HG03558 (cell line): ENCODE measurements at regions not wholly inside any gene's neighbourhood (a gene's known extent, or its start where the extent isn't known, plus 50 kb on each side); places are given as distances from the start of the nearest gene placed in this dataset.

ENCODE experiments used
- ATAC-seq: cut with Tn5 transposase; IDR thresholded peaks from one replicate; pipeline ENCODE4 v1.9.1; 2021; ENCODE audit warnings: moderate number of reproducible peaks; ENCODE audit not compliant: unreplicated experiment; ENCODE audit errors: extremely low read depth

DNA sequence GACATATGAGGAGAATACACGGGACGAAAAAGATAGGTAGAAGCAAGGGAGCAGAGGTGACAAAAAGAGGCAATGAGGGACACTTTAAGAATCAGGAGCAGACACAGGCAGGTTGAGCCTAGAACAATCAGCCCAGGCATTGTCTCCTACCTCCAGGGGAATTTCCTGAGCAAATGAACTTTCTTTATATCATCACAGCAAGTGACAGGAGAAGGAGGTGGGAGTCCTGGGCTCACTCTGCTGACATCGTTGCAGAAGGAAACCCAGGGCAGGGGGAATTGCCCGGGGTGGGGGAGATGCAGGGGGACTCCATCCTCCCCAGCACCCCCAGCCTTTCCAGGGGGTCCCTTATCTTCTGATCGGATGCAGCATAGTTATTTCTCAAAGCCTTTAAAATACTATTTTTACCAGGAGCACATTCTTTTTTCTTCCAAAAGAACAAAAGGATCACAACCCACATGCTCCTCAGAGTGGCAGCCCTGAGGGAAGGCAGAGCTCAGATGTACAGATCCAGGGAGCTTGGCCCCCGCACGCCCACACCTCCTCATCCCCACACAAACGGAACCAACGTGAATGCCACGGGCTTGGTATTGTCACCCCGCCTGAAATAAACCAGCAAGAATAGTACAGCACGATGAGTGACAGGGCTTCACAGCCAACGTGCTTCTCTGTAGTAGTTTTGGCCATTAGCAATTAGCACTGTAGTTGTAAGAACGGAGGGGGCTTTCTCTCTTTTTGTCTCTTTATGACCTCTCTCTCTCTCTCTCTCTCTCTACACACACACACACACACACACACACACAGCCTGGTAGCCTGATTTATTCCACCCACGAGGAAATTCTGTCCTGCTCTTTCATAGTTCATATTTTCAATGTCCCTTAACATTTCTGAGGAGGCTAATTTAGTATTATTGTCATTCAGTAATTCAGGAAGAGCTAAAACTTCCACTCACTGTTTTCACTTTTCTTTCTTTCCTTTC lies 169.5 kb upstream of the UBL3 start:
- ATAC-seq, result no peak

DNA sequence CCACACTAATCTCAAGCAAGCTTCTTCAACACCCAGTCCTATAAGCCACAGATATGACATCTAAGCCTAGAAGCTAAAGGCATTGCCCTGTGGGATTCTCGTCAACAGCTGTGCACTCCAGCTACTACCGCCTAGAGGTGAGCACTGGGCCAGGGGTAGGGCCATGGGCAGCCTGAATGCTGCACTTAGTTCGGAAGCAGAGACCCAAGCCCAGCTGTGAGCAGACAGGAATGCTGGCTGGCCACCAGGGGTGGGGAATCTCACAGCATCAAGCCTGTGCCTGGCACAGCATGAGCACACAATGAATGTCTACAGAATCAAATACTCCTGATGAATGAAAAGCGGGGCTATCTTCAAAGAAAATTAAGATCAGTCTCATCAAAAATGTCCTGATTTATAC lies 167.5 kb upstream of the UBL3 start:
- no peak for ATAC-seq

DNA sequence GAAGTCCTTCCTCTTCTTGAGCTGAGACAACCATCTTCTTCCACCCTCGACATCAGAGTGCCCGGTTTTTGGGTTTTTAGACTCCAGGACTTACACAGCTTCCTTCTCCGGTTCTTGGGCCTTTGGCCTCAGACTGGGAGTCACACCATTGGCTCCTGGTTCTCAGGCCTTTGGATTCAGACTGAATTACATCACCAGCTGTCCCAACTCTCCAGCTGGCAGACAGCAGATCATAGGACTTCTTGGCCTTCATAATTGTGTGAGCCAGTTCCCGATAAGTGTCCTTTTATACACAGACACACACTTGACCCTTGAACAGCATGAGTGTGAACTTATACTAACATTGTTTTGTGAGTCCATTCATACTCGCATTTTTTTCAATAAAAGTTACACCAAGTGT lies 166.0 kb upstream of the UBL3 start:
- ATAC-seq, result no peak

DNA sequence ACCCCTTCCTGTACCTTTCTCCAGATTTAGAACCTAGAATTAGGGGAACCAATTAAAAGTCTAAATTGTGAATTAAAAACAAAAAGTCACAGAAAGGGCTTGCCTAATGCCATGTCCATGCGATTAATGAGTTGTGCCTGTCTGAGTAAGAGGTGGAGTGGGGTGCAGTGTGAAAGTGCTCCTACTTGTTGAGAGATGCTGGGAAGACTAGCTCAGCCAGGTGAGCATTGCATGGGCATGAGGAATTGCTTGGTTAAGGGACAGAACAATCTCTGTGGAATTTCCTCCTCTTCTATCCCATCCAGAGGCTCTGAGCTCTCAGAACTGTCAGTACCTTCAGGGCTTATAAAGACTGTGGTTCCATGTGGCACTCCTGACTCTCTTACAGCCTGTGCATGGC lies 159.0 kb upstream of the UBL3 start:
- no peak for ATAC-seq

DNA sequence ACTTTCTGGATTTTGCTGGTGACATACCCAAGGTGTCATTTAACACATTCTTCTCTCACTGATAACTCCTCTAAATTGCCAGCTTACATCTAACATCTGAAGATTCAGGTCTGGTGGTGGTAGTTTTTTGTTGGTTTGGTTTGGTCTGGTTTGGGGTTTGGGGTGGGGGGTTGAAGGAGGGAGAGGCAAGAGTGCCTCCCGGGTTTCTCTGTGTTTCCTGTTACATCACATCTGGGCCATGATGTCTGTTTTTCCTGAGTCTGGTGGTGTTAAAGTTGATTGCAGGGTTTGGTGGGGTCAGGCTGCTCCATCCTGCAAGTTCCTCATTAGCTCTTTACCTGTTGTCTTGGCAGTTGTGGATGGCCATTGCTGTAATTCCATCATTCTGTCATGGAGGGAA lies 155.8 kb upstream of the UBL3 start:
- no peak for ATAC-seq

DNA sequence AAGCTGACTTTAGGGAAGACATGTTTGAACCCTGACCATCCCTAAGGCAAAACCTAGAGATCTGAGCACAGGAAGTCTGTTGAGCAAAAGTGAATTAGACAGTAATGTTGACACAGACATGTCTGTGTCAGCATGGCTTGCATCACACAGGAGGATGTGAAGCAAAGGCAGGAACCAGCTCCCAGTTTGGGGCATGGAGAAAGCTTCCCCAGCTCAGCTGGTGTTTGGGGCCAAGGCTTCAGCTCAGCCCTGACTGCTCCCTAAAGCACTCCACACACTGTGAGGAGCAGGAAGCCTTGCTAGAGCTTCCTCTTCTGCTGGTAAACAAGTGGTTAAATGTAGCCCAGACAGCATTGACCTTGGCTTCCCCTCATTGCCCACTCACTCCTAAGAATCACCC lies 153.8 kb upstream of the UBL3 start:
- no peak for ATAC-seq

GRCh38 chr13:30002577-30002976 lies 152.2 kb upstream of the UBL3 start:
- ATAC-seq, result no peak

GRCh38 chr13:30000370-30000765 lies 150.0 kb upstream of the UBL3 start:
- ATAC-seq, result no peak

DNA sequence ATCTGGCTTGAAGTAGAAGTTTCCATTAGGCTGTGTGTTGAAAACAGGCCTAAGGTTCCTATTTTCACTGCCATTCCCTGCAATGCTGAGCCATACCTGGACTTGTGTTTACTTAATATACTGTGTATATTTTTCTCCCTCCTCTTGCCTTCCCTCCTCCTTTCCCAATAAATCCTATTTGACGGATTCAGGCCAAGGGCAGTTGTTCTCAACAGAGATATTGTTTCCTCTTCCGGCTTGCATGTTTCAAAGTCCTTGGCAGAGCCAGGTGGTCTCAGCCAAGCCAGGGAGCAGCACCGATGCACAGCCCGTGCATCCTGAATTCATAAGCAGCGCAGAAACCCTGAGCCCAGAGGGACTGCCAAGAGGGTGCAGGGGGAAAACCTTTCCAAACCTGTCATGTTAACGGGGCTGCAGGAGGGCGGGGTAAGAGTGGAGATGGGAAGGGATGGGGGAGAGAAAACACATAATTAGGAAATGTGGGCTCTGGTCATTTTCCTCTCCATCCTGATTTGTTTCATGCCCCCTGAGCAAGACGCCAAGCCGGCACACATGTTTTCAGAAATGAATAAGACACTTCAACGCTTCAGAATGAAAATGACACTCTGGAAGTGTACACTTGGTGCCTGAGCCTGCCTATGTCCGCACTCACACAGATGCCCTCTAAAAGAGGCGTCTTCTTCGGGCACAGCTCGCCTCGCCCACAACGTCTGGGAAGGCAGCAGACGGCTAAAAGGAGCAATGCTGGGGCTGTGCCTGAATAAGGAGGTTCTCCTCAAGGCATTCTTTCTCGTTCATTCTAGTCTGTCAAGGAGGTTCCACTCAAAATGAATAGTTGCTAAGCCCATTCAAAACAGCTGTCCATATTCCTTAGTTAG lies 149.3 kb upstream of the UBL3 start:
- ATAC-seq, result no peak

- no peak for ATAC-seq
These were observed 145.9 kb upstream of the UBL3 start for GRCh38 chr13:29996316-29996715.

DNA sequence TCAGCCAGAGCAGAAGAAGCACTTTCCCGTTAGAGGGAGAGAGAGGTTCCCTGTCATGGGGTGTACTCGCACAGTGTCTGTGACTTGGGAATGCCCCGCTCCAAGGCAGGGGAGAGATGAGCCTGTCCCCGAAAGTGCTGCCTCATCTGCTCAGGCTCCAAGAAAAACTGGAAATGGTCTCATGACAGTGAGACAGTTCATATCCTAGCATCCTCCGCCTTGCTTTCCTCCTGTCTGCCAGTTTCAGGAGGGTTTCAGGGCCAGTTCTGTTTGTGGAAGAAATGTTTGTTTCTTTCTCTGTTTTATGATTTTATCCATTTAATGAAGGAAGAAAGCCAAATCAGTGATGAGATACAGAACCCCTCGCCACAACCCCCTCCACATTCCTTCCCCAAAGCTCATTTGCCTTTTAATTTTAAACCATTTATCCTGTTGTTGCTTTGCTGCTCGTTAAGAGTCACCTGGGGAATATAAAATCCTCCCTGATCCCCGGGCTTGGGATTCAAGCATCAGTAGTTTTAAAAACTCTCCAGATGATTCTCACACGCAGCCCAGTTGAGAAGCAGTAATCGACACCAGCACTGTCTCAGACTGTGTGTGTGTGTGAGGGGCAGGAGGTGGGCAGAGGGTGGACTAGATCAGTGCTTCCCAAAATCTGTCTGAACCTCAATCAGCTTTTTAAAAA lies 144.6 kb upstream of the UBL3 start:
- no peak for ATAC-seq

GRCh38 chr13:29993716-29994488 lies 143.5 kb upstream of the UBL3 start:
- no peak for ATAC-seq

- no peak for ATAC-seq
These were observed 142.8 kb upstream of the UBL3 start for GRCh38 chr13:29993196-29993595.

- ATAC-seq, result no peak
These were observed 140.9 kb upstream of the UBL3 start for GRCh38 chr13:29991343-29991742.

- ATAC-seq, result no peak
These were observed 136.9 kb upstream of the UBL3 start for GRCh38 chr13:29987340-29987739.

DNA sequence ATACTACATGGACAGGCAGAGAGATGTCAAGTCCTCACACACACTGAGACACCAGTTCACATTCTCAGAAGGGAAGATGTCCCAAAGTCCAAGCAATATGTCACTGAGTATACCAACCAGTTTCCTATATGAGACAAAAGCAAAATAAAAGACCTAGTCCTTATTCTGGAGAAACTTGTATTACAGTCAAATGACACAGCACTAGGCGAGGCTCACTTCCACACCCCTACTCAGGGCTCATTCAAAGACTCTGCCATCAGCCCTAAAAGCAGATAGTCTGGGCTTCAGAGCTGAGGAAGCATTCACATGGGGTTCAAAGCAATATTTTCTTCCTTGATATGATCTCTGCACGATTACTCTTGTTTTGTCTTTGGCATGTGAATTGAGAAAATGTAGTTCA lies 129.9 kb upstream of the UBL3 start:
- ATAC-seq, result no peak

- ATAC-seq, result no peak
These were observed 127.8 kb upstream of the UBL3 start for GRCh38 chr13:29978211-29978610.

DNA sequence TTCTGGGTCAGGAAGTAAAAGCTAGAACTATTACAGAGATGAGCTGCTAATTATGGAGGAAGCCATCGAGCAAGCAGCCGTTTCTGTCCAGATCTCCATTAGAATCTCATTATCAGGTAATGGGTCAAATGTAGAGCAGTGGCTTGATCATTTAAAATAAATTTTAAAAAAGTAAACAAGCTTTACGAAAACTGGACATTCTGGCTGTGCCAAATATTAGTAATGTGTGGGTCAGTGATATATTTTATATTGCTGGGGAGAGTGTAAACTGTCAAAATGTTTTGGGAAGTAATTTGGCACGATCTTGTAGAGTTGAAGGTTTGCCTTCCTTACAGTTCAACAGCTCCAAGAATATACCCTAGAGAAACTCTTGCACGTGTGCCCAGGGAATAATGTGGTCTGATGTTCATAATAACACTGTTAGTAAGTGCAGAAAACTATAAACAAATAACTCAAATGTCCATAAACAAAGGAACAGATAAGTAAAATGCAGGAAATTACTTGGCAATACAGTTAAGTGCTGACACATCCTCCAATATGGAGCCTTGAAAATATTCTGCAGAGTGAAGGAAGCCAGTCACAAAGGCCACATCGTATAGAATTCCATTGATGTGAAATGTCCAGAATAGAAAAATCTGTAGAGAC lies 127.2 kb upstream of the UBL3 start:
- ATAC-seq, result no peak

GRCh38 chr13:29976535-29976934 lies 126.1 kb upstream of the UBL3 start:
- no peak for ATAC-seq
